ENCODE measurements at regions not wholly inside any gene's neighbourhood (a gene's known extent, or its start where the extent isn't known, plus 50 kb on each side); places are given as distances from the start of the nearest gene placed in this dataset.

GRCh38 chr10:117078168-117078837, 59.8 kb downstream of the VAX1 start:
- no peak overlapping the region for H3K27ac ChIP-seq (ENCODE audit: control insufficient read depth, insufficient read depth)
- H3K9me3 ChIP-seq (replicated peaks; ENCODE audit: control insufficient read depth, insufficient read depth, low read length), result no peaks in the 10 kb centered on the region
- H3K36me3 ChIP-seq (ENCODE audit: control insufficient read depth in 2 of 2, insufficient read depth in 2 of 2, low read length in 1 of 2), result no peaks in the 10 kb centered on the region
- H3K9ac ChIP-seq (ENCODE audit: control insufficient read depth, insufficient read depth, low read length), result no peak overlapping the region
- H3K79me2 ChIP-seq (ENCODE audit: control insufficient read depth, insufficient read depth, low read length), result no peaks in the 10 kb centered on the region
- CTCF ChIA-PET, result no interaction called here
- BruUV-seq (replicated peaks), result no TSS peak
- TF ChIP-seq NFYB (IDR thresholded peaks at IDR 0.05; ENCODE audit: insufficient read depth, low read depth, low read length) (no peak), IRF5 (IDR thresholded peaks at IDR 0.05; ENCODE audit: borderline replicate concordance) (no peak), ZNF207 (IDR thresholded peaks at IDR 0.05; ENCODE audit: borderline replicate concordance) (no peak), POLR2A (IDR thresholded peaks at IDR 0.05; ENCODE audit: low read depth, low read length) (no peak), MXI1 (IDR thresholded peaks at IDR 0.05; ENCODE audit: low read depth, low read length) (no peak), RB1 (IDR thresholded peaks at IDR 0.05; ENCODE audit: borderline replicate concordance) (no peak), LARP7 (IDR thresholded peaks at IDR 0.05) (no peak), KLF5 (IDR thresholded peaks at IDR 0.05; ENCODE audit: partially characterized antibody) (no peak), TCF3 (IDR thresholded peaks at IDR 0.05; ENCODE audit: borderline replicate concordance, insufficient read depth, low read depth, low read length) (no peak), ATF2 (IDR thresholded peaks at IDR 0.05; ENCODE audit: low read length) (no peak), IRF3 (IDR thresholded peaks at IDR 0.05) (no peak), CREM (IDR thresholded peaks at IDR 0.05; ENCODE audit: low read depth) (no peak), E2F8 (IDR thresholded peaks at IDR 0.05; ENCODE audit: low read depth, partially characterized antibody) (no peak)
- no peaks in the 10 kb centered on the region for H3K4me1 ChIP-seq (ENCODE audit: control insufficient read depth, insufficient read depth, low read length)
- no peak overlapping the region for H2AFZ ChIP-seq (ENCODE audit: control insufficient read depth, low read depth, low read length)
- intact Hi-C loops (cut with micrococcal nuclease; ENCODE audit: unreplicated experiment) (no loop called here), in situ Hi-C loops (cut with MboI) (no loop called here)
- RAD21 ChIA-PET (ENCODE audit: unreplicated experiment), result no interaction called here
- 10% methylated on average over 7 of the region's 7 CpGs for WGBS (ENCODE audit: insufficient coverage, insufficient replicate concordance, low lambda C conversion rate, missing lambda C conversion rate)
- H4K20me1 ChIP-seq (ENCODE audit: control insufficient read depth, insufficient read depth), result no peaks in the 10 kb centered on the region
- DNase-seq (ENCODE audit: low read depth, low spot score) (no peak), ATAC-seq (no peak), FAIRE-seq (no peak)
- H3K4me2 ChIP-seq (ENCODE audit: control insufficient read depth, insufficient read depth), result no peak overlapping the region
- POLR2A ChIA-PET, result no interaction called here
- H3K4me3 ChIP-seq, result no peak overlapping the region
- SMC1A ChIA-PET (ENCODE audit: uncharacterized antibody, unreplicated experiment), result no interaction called here
- H3K27me3 ChIP-seq (replicated peaks in 1 of 2; ENCODE audit: control insufficient read depth in 2 of 2, insufficient read depth in 2 of 2, low read length in 1 of 2), result no peaks in the 10 kb centered on the region

All from GM12878 (cell line).